ENCODE measurements at regions not wholly inside any gene's neighbourhood (a gene's known extent, or its start where the extent isn't known, plus 50 kb on each side); places are given as distances from the start of the nearest gene placed in this dataset.

DNA sequence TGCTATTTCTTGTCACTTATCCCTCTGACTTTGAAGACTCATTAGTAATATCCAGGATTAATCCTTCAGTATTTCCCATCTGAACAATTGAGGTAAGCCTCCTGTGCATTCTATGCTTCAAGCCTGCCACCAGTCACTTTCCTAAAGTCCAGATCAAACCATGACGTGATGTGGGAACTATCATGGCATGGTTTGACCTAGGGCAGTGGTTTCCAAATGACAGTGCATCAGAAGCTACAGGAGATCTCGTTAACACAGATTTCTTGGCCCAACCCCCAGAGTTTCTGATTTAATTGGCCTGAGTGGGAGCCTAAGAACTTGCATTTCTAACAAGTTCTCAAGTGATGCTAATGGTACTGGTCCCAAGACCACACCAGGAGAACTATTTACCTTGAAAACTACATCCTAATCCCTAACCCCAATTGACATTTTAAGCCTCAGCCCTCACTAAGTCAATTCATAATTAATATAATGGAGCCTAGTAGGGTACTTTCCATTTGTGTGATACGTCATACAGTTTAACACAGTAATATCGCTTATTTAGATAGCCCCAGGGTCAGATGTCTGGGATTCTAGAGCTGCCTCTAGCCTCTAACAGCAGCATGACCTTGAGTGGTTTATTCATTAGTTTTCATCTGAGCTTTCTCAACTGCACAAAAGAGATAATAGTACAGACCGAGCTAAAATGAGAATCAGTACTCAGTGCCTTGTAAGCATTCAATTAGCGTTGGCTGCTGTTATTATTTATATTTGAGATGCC is 907.6 kb downstream of the TFAP2A start:
- no peak for DNase-seq

DNA sequence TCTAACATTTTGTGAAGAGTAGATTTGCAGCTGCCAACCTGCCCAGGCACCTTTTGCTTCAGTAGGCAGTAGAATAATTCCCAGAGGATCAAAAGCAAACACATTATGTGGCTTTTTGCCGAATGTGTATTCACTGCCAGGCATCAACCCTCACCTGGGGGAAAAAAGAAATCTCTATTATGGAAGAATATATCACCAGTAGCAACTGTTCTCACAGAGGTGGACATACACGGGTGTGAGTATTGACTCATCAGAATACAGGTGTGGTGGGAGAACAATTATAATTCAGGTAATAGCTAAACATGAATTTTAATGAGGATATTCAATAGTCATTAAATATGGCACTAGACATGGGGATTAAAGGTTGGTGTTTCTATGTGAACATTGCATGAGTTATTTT is 910.7 kb downstream of the TFAP2A start:
- peak in 1 of 2 experiments; percentile 3 for DNase-seq

- DNase-seq, result no peak
Observed at GRCh38 chr6:9503111-9503761, 911.6 kb downstream of the TFAP2A start.

DNA sequence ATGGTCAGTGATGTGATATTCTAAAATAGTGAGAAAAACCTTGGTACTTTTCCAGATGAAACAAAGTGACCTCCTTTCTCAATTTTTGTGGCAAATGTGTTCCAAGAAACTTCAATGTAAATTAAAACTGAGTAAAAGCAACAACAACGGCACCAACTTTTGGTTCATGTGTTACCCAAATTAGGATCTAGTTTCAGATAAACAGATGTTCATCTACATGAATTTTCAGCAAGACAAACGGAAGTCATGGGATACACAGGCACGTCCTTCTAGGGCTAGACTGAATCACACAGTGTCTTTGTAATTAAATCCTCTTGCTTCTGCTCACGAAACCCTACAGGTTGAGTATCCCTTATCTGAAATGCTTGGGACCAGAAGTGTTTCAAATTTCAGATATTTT is 915.2 kb downstream of the TFAP2A start:
- no peak for DNase-seq

DNA sequence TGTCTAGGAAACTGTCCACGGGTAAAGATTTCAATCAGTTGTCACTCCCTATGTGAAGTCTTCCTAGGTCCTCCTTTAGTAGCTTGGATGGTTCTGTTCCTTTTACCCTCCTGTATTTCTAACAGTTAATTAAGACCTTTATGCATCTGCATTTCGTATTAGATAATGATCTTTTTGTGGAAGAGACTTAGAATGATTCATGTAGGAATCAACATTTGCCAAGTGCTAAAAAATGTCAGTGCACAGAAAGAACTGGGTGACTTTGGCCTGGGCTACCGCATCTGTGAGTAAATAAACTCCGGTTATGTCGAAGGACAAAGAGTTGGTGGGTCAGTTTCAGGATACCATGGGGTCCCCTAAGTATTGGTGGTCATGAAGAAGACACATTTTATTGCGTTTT is 918.0 kb downstream of the TFAP2A start:
- DNase-seq, result no peak

- DNase-seq, result no peak
Observed at GRCh38 chr6:9494864-9495263, 920.0 kb downstream of the TFAP2A start.

- no peak for DNase-seq
Observed at GRCh38 chr6:9492790-9493189, 922.1 kb downstream of the TFAP2A start.

- no peak for DNase-seq
Observed at GRCh38 chr6:9487128-9487527, 927.7 kb downstream of the TFAP2A start.

GRCh38 chr6:9485992-9486391 is 928.9 kb downstream of the TFAP2A start:
- no peak for DNase-seq

DNA sequence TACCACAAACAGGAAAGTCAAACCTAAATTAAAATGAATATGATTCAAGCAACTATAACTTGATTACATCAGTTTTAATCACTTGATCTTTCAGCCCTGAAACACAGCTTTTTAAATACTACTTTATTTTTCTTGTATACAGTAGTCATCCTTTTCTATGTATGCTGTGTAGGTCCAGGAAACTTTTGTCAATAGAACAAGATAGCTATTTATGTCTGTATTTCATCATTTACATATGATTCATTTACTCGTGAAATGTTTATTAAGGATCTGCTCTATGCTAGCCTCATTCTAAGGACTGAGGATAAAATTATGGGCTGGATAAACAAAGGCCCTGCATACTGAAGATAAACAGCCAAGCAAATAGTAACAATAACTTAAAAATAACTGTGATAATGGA is 930.2 kb downstream of the TFAP2A start:
- DNase-seq, result no peak

DNA sequence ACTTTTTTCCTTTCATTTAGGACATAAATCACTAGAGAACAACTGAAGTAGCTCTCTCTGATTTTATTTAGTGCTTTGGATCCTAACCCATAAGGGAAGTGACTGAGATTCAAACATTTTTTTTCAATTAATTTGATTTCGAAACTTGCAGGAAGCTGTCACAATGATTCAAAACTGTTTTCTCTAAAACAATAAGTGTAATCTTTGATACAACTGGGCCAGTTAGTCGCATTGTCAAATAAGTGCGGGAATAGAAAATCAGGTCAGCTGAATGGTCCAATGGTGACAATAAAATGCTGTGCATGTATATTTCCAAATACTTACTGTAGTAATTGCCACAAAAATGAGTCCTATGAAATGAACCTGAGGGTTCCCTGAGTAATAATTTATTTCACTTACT is 930.8 kb downstream of the TFAP2A start:
- DNase-seq, result no peak

- no peak for DNase-seq
Observed at GRCh38 chr6:9482030-9482738, 932.7 kb downstream of the TFAP2A start.

GRCh38 chr6:9481292-9482029 is 933.4 kb downstream of the TFAP2A start:
- no peak for DNase-seq

DNA sequence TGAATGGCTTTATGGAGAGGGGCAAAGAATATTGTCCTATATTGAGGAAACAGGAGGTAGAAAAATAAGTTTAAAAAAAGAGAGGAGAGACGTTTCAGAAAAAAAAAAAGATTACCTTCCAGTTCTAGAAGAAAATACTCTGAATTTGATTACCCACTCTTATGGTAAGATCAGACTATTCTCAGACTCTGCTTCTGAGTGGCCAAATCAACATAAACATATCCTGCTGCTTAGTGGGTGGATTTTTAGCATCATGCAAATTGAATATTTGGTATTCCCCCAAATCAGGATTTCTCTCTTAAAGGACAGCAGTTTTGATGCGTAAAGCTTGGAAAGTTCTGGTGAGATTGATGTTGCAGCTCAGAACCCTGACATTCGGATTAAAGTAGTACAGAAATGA is 946.6 kb downstream of the TFAP2A start:
- DNase-seq, result no peak

DNA sequence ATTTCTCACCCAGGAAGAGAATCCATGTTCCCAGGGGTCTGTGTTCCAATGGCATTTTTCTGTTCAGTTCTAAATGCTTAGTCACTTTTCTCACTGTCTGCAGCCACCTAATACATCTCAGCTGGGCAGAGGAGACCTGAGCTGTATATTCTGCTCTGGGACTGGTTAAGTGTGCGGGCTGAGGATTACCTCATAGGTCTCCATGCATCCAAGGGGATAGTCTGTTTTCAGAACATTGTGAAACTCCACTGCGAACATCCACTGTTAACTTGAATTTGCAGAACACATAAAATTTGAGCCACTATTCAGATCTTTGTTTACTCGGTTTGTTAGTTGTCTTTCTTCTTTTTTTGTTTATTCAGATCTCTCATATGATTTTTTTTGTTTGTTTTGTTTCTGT is 947.1 kb downstream of the TFAP2A start:
- DNase-seq, result peak; percentile 35

DNA sequence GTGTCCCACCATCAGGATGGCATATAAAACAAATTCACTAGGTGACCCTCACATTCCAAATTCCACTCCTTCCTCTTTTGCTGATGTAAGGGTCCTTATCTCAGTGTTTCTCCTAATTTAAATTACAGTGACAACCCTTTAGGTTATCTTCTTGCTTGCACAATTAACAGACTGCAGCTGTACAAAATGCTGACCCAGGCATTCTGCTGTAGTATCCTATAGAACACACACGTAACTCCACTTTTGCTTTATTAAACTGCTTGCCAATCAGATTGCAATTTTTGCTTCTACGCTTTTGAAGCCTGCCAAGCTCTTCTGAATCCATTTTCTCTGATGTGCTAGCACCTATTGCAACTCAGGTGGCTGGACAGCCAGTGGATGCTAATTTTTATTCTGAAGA is 950.3 kb downstream of the TFAP2A start:
- DNase-seq, result no peak

DNA sequence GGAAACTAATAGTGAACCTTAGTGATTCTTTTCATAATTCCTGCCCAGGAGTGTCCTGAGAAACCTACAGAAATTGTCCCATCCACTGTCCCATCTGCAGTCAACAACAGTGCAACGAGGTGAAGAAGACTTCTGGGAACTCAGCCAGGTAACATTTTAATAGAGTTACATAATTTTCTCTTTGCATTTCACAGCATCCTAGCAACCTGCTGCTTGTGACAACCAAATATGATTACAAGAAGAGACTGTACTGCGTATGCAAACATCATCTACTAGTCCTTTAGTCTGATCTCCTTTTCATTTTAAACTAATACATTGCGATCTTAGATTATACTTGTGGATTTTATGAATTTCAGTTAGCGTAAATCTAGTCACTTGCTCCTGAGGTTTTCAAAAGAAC is 951.6 kb downstream of the TFAP2A start:
- no peak for DNase-seq

DNA sequence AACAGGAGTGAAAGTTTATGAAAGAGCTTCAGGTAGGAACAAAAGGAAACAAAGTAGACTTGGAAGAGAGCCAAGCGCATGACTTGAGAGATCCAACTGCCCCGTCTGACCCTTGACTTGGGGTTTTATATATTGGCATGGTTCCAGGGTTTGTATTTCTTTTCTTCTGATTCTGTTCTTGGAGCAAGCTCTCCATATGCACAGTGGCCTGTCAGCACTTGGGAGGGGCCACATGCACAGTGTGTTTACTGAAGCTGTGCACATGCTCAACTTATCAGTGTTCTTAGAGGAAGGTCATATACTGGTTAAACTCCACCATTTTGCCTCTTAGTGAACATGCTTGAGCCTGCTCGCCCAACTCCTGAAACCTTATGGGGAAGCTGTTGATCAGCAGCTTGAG is 953.7 kb downstream of the TFAP2A start:
- no peak for DNase-seq

DNA sequence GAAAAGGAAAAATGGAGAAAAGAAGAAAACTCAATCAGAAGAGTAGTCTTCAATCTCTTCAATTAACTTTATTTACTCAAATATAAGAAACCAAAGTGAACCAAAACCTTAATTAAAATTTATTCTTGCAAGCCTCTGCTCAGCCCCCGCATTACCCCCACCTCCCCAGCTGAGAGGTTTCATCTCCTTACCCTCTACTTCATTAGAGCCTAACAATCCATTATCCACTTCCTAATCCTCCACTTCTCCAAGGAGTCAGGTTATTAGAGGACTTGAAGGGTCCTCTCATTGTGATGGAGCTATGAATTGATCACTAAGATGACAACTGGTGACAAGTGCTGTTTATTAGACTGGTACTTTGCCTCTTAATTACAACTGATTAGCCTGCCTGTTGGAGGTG is 956.5 kb downstream of the TFAP2A start:
- no peak for DNase-seq

- DNase-seq, result no peak
Observed at GRCh38 chr6:9455864-9456658, 958.8 kb downstream of the TFAP2A start.

- DNase-seq, result no peak
Observed at GRCh38 chr6:9439621-9440330, 975.1 kb downstream of the TFAP2A start.

GRCh38 chr6:9437836-9438235 is 977.0 kb downstream of the TFAP2A start:
- DNase-seq, result no peak
